ENCODE measurements at regions not wholly inside any gene's neighbourhood (a gene's known extent, or its start where the extent isn't known, plus 50 kb on each side); places are given as distances from the start of the nearest gene placed in this dataset.

DNA sequence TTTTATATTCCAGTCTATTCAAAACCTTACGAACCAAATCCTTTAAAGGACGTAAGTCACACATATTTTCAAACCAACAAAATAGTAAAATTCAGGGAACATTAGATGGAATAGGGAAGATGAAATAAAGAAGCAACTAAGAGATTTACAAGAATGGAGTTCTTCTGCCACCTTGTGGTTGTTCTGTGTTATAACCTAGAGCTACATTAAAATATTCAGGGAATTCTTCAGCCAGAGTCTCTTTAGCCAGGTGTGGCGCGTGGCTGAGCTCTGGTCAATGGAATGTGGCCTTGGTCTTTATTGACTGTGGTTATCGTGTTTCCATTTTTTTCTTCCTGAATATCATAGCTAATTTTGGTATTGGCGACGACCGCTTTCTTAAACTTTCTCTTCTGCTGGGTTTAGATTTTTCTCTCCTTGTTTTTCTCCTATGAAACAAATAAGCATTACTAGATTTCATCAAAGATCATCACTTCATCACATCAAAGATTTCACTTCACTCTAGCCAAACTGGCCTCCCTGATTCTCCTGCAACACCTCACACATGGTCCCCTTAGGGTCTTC is 221.3 kb downstream of the MRPL39 start:
- no peak for DNase-seq (ENCODE audit: insufficient read length, low spot score)
- FAIRE-seq = peak; percentile 98

DNA sequence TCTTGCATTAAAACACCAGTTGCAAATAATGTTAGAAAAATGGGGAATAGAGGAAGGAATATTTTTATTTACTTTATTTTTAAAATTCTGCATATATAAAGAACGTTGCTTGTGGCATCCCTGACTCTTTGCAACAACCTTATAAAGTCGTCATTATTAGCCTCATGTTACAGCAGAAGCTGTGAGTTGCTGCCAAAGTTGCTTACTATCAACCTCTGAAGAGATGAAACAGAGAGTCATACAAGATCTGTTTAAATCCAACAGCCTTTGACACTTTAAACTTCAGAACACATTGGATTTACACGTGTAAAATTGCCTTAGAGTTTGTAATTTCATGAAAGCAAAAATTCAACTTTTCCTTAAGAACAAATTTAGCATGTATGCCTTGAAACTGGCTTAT is 221.9 kb downstream of the MRPL39 start:
- no peak for DNase-seq (ENCODE audit: insufficient read length, low spot score)
- FAIRE-seq = no peak

DNA sequence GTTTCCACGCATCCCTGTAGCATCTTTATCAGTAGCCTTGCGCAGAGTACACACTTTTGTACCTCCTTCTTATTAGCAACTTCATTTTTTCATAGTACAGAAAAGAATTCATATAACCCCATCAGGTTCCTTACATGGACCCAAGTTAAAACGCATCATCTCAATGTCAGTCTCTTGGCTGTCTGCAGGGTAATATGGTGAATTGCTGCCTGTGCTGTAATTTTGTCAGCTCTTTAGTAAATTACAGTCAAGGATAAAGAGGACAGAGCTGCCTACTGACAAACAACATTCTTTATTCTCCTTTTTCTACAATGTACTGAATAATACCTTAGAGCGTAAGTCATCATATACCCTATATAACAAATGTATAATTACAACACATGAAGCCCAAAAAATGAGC is 222.5 kb downstream of the MRPL39 start:
- DNase-seq (ENCODE audit: insufficient read length, low spot score) (no peak), FAIRE-seq (peak; percentile 81)

DNA sequence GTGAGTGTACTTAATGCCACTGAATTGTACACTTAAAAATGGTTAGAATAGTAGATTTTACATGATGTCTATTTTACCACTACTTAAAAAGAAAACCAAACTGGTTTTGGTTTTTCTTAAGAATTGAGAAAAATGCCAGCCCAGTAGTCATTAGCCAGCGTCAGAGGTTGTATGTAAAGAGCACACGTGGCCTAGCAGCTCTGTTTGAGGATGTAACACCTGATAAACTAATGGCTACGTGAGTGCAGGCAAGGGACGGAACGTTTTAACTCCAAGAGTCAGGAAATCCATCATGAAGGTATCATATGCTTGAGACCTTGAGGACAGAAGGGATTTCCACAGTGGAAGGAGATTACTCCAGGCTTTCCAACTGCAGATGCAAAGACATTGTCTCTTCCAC is 223.7 kb downstream of the MRPL39 start:
- DNase-seq (ENCODE audit: insufficient read length, low spot score) = no peak
- no peak for FAIRE-seq

DNA sequence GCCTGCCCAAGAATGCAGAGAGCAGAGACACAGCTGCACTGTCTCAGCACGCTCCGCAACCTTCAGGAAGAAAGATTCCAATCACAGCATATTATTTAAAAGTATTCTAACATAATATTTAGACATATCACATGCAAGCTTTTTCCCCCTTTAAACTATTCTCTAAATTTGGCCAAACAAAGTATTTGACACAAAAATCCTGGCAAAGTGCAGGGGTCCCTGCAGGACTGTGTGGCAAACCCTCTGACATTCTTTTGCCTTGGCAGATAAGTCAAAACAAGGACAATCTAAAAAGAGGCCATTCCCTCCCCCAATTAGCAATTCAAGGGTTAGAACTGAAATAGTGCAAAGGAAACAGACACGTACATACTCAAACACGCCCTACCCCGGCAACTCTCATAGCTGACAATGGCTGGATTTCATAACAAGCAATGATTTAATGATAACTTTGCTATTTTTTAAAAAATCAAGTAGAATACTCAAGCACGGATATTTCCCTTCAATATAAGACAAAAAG is 225.3 kb downstream of the MRPL39 start:
- no peak for DNase-seq (ENCODE audit: insufficient read length, low spot score)
- peak; percentile 14 for FAIRE-seq

DNA sequence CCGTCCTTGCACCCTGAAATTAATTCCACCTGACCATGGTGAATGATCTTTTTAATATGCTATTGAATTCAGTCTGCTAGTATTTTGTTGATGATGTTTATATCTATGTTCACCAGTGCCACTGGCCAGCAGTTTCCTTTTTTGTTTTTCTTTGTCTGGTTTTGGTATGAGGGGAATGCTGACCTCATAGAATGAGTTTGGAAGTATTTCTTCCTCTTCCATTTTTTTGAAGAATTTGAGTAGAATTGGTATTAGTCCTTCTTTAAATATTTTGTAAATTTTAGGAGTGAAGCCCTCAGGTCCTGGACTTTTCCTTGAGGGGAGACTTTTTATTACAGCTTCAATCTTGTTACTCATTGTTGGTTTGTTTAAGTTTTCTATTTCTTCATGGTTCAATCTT is 231.6 kb downstream of the MRPL39 start:
- FAIRE-seq = no peak
- DNase-seq (ENCODE audit: insufficient read length, low spot score) = no peak

DNA sequence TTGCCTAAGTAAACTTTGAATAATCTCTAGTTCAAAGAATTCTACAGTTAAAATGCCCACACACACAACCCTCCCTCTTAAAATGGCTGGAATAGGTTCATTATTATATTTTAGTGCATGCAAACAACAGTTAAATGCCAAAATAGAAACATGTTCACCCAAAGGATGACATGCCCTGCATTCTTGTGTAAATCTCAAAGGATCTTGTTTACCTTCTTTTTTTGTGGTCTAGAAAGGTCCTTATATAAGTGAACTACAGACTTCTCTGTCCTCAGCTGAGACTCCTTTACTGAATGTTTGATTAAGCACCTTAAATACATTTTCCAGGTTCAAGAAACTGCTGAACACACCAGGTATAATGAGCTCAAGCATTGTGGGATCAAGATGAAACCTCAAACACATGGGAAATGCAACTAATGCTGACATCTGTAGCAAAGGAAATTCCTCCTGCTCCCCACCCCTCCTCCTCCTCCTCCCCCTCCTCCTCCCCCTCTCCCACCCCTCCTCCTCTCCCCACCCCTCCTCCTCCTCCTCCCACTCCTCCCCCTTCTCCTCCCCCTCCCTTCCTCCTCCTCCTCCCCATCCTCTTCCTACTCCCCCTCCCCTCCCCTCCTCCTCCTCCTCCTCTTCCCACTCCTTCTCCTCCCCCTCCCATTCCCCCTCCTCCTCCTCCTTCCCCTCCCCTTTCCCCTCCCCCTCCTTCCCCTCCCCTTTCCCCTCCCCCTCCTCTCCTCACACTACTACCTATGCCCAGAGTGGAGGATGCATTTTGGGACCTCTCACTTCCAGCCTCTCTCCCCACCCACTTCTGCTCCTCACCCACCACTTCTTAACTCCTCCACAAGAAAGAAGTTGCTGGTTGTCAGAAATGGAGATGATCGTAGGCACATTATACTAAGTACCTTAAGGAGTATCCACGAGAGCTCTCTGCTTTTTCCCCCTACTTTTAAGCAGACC is 233.9 kb downstream of the MRPL39 start:
- DNase-seq (ENCODE audit: insufficient read length, low spot score) = no peak
- no peak for FAIRE-seq

DNA sequence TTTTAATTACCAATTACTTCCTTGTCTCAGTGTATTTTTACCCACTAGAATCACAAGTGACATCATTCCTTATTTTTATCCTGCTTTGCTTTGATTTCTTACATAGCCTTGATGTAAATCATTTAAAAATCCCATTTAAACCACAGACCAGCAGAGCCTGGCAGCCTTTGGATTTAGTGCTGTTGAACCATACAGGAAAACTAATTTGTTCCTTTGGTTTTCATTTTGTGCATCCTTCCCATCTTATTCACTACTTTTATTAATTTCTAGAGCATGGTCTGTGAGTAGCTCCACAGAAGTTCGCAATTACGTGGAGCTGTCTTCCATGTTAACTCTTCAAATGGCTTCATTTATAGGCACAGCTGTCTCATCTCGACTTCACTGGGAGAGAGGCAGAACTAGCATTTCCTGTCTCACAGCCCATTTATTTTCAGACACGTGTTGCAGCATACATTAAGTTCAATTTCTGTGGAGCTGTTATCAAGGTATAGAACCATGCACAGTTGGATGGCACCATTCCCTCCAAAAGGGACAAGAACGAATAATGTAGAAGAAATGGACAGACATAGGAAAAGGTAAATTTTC is 235.3 kb downstream of the MRPL39 start:
- DNase-seq (ENCODE audit: insufficient read length, low spot score) (no peak), FAIRE-seq (no peak)

DNA sequence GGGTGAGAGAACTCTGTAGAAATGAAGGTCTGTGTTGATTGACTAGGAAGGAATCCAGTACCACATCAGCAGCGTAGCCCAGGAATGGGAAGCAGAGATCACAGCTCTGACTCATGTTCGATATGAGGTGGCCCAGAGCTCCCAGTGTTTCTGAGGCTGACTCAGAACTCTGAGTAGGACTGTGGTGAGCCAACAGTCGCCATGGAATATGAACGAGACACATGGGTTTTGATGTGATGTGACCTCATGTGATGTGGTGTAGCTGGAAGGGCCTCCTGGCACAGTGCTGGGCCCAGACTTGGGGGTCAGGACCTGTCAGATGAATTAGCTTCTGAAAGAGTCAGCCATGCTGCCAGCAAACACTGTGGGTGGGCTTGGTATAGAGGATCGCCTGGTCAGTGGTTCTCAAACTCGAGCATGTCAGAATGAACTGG is 237.0 kb downstream of the MRPL39 start:
- DNase-seq (ENCODE audit: insufficient read length, low spot score) (no peak), FAIRE-seq (no peak)

DNA sequence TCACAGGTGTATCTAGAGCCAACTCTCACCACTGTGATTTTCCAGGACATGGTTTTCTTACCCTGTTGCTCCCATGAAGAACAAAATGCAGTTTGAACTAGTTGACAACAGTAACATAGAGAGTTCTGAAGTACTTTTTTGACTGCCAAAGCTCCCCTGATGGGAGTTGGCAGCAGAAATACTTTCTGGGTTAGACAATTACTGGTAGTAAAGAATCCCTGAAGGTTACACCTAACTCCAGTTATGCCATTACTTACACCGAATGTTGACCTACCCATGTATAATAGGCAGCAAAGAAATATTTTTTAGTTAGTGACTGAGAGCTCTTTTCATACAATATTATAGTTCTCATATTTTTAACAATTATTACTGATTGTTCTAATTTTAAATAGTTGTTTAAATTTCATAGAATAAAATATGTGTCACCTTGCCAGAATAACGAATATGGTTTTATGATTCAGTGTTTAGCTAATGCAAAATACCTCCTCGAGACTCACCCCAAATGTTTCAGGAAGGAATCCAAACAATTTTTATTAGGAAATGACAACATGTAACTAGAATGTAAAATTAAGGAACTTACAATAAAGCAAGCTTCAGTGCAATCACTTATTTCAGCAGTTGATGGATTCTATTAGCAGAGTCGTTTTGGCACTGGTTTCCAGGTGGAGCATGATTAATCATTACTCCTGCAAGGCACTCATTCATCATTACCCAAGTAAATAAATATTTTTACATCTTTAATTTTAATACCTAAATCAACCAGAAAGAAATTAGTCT is 237.6 kb downstream of the MRPL39 start:
- DNase-seq (ENCODE audit: insufficient read length, low spot score) = no peak
- FAIRE-seq = no peak

DNA sequence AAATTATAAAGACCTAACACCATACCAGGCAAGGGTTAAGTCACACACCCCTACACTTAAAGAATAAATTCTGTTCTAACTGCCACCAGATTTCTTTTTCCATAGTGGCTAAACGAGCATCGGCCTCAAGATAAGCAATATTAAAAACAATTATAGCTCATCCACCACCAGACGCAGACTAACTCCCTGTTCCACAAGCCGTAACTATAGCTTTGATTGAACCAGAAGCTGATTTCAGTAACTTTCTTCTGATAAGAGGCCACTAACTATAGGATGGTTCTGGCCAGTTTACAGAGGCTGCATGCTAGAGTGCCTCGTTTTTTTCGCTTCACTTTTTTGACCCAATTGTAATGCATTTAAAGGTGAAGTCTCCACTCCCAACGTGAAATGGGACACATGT is 238.8 kb downstream of the MRPL39 start:
- no peak for DNase-seq (ENCODE audit: insufficient read length, low spot score)
- no peak for FAIRE-seq

DNA sequence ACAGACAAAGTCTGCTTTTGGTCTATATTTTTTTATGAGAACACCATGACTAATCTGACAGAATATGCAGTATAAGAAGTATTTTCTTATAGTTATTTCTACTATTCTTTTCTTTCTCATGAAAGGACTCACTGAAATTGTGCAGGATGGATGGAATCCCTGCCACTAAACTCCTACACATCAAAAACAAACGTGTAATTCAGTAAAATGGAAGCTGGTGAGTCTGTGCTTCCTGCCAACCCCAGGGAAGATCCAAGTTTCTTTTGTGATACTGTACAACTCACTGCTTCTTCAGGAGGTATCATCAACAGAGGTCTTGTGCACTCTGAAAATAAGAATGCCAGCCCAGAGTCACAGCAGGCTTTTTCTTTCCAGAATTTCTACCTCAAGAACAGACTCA is 241.2 kb downstream of the MRPL39 start:
- DNase-seq (ENCODE audit: insufficient read length, low spot score) = no peak
- no peak for FAIRE-seq

DNA sequence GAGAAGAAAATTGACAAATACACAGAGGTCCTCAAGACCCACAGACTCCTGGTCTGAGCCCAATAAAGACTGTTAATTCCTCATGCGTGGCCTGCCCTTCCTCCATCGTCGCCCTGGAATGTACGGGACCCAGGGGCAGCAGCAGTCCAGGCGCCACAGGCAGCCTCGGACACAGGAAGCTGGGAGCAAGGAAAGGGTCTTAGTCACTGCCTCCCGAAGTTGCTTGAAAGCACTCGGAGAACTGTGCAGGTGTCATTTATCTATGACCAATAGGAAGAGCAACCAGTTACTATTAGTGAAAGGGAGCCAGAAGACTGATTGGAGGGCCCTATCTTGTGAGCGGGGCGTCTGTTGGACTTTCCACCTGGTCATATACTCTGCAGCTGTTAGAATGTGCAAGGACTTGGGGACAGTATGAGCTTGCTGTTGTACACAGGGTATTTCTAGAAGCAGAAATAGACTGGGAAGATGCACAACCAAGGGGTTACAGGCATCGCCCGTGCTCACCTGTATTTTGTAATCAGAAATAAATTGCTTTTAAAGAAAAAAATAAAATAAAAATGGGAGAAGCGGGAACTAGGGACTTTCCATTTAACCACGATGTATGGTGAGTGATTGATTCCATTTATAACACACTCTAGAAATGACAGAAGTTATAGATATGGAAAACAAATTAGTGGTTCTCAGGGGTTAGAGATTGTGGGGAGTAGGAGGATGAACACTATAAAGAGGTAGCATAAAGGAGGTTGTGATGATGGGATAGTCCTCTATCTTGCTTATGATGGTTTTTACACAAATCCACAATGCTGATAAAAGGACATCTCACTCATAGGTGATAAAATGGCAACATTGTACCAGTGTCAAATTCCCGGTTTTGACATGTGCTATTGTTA is 244.7 kb downstream of the MRPL39 start:
- DNase-seq (ENCODE audit: insufficient read length, low spot score) (no peak), FAIRE-seq (no peak)

DNA sequence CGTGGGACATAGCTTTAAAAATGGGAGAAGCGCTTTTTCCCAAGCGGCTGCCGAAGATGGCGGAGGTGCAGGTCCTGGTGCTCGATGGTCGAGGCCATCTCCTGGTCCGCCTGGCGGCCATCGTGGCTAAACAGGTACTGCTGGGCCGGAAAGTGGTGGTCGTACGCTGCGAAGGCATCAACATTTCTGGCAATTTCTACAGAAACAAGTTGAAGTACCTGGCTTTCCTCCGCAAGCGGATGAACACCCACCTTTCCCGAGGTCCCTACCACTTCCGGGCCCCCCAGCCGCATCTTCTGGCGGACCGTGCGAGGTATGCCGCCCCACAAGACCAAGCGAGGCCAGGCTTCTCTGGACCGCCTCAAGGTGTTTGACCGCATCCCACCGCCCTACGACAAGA is 245.5 kb downstream of the MRPL39 start:
- DNase-seq (ENCODE audit: insufficient read length, low spot score) = no peak
- FAIRE-seq = no peak

DNA sequence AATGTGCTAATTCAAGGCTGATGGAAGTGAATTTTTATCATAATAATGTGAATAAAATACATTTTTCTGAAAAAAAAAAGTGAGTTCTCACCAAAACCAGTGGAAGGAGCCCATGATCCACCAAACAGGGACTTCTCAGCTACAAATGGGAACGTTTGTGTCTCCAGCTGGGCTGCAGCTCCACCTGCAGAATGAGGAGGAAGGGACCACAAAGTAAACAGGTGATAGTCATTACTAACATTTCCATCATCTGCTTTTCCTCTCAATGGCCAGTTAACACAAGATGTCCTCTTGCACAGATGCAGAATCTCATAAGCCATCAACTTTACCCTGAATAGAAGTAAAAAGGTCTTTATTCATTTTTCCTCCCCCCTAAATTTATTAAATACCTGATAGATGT is 246.2 kb downstream of the MRPL39 start:
- no peak for FAIRE-seq

DNA sequence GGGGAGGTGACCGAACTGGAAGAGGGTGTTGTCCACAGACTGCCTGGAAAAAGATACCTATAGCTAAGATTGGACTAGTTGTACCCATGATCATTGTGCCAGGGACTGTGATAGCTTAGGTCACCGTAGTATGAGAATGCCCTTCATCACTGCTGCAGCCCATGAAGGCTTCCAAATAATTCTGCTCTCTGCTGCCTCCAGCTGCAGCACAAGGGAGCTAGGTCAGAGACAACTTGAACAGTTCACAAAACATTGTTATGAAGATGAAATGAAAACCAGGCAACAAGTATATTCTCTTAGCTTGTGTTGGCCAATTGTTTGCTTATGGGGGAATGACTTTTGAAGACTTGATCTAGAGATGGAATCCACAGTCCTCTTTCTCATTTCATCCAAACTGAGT is 246.7 kb downstream of the MRPL39 start:
- DNase-seq (ENCODE audit: insufficient read length, low spot score) (no peak), FAIRE-seq (peak; percentile 35)

More for the DNA sequence above, 246.2 kb downstream of the MRPL39 start:
- no peak for DNase-seq (ENCODE audit: insufficient read length, low spot score)

DNA sequence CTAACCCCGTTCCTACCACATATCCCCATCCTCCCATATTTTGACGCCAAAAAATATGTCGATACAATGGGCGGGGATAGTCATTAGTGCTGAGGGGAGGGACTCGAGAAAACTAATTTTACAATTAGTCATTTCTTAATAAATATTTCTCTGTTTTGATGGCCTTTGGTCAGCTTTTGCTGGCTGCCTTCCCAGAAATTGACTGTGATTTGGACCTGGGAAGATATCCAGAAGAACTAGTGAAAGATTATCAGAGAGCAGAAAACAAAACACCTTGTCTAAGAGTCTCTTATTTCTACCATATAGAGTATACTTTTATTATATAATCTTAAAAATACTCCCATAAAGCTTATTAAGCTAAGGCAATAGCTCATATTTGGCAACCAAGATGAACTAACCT is 247.6 kb downstream of the MRPL39 start:
- DNase-seq (ENCODE audit: insufficient read length, low spot score) (no peak), FAIRE-seq (no peak)

DNA sequence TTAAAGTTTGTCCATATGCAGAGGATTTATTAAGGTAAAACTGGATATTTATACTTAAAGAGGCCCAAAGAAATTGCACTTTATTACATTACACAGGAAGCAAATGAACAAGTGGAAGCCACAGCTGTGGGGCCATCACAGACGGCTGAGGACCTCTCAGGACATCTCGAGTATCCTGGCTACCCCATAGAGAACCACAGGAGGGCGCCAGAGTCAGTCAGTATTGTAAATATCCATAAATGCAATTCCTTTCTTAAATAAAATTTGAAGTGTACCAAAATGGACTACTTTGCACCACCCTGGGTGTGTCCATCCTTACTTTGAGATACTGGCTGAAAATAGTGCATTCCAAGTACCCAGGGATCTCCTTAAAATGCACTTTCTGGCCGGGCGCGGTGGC is 257.2 kb downstream of the MRPL39 start:
- peak; percentile 1 for DNase-seq (ENCODE audit: insufficient read length, low spot score)
- FAIRE-seq = no peak

DNA sequence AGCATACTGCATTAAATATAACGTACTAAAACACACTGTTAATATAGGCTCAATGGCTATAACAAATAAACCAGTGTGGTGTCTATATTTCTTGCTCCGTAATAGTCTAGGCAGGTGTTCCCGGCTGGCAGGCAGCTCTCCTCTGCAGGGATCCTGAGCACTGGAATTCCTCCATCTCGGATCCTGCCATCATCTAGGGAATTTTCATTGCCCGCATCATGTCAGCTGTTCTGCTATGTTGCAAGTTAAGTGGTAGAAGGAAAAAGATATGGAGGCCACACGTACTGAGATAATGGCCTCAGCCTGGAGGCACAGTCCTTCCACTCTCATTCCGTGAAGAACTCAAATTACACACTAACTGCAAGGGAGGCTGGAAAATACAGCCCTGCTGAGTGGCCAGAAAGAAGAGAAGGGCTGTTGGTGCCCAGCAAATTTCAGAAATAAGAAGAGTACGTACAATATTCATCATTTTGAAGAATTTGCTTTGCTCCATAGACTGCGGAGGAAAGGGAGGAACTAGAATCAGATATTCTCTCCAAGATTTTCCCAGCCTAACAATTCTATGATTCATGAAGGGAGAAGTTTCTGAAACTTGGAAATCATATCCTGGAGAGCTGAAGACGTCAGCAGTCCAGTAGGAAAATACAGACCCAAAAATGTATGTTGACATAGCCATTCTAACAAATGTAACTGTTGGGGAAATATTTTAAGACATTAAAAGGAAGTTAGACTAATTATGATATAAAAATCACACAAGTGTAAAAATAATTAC is 263.3 kb downstream of the MRPL39 start:
- no peak for DNase-seq (ENCODE audit: insufficient read length, low spot score)
- no peak for FAIRE-seq

All from GM19239 (cell line).